H1 (cell line): ENCODE measurements at regions not wholly inside any gene's neighbourhood (a gene's known extent, or its start where the extent isn't known, plus 50 kb on each side); places are given as distances from the start of the nearest gene placed in this dataset.

ENCODE experiments used
- CTCF ChIA-PET: fragments of 300-600 bp; sonication (Branson Sonifier 250); formaldehyde crosslinking; loops from one replicate; lab custom pipeline; 2021; ENCODE audit not compliant: partially characterized antibody; lab: Charles Lee
- POLR2A ChIA-PET: fragments of 300-600 bp; sonication (Branson Sonifier 250); formaldehyde crosslinking; loops from one replicate; lab custom pipeline; 2021; ENCODE audit warnings: inconsistent platforms; ENCODE audit not compliant: partially characterized antibody; lab: Charles Lee
- DNase-seq, 2 experiments: peaks; one replicate each; pipeline versions ENCODE4 v3.0.0 to v3.0.0-alpha.2; 2010 to 2022; ENCODE audit warnings: low spot score in 2 of 2, low read depth in 1 of 2, mixed read lengths in 1 of 2
- FAIRE-seq: peaks from 2 replicates; lab custom pipeline; 2011; peaks lifted over from hg19 to GRCh38; lab: Jason Lieb, UNC
- H2AFZ ChIP-seq: 2 replicates; pipeline ENCODE4 v1.8.1; 2012; ENCODE audit warnings: low read length, inconsistent platforms
- H2AK5ac ChIP-seq: 2 replicates; pipeline ENCODE4 v1.6.1; 2013; ENCODE audit warnings: low read depth, low read length
- H2BK120ac ChIP-seq: replicated peaks from 2 replicates; pipeline ENCODE3; 2013; ENCODE audit warnings: low read depth, low read length, inconsistent platforms
- H2BK12ac ChIP-seq: 2 replicates; pipeline ENCODE4 v1.6.1; 2013; ENCODE audit warnings: low read depth, low read length
- H2BK15ac ChIP-seq: 2 replicates; pipeline ENCODE4 v1.6.1; 2013; ENCODE audit warnings: low read length
- H2BK20ac ChIP-seq: 2 replicates; pipeline ENCODE4 v1.6.1; 2013; ENCODE audit warnings: low read length
- H2BK5ac ChIP-seq: 2 replicates; pipeline ENCODE4 v1.6.1; 2013; ENCODE audit warnings: low read depth, low read length
- H3K14ac ChIP-seq: 2 replicates; pipeline ENCODE4 v1.6.1; 2013; ENCODE audit warnings: inconsistent platforms; ENCODE audit not compliant: insufficient read length
- H3K18ac ChIP-seq: 2 replicates; pipeline ENCODE4 v1.6.1; 2013; ENCODE audit warnings: low read length; ENCODE audit errors: extremely low read depth
- H3K23ac ChIP-seq: 2 replicates; pipeline ENCODE4 v1.6.1; 2013; ENCODE audit warnings: inconsistent platforms; ENCODE audit not compliant: insufficient read length
- H3K23me2 ChIP-seq: 2 replicates; pipeline ENCODE4 v1.6.1; 2013; ENCODE audit warnings: low read depth, low read length
- H3K27ac ChIP-seq: 2 replicates; pipeline ENCODE4 v1.6.1; 2011; ENCODE audit warnings: low read depth, low read length, inconsistent platforms
- H3K27me3 ChIP-seq, 4 experiments: replicated peaks in 1 of 4; 1 replicate in 1 of 4; 2 replicates in 3 of 4; pipeline versions ENCODE4 v1.6.1 to v1.8.1; 2011 to 2013; ENCODE audit warnings: low read length in 3 of 4, mild to moderate bottlenecking in 3 of 4, inconsistent platforms in 2 of 4, mixed read lengths in 2 of 4, moderate library complexity in 1 of 4; ENCODE audit not compliant: control insufficient read depth in 3 of 4, insufficient read depth in 3 of 4; ENCODE audit errors: extremely low read depth in 1 of 4
- H3K36me3 ChIP-seq, 4 experiments: 2 replicates each; pipeline versions ENCODE4 v1.6.1 to v1.8.1; 2011 to 2013; ENCODE audit warnings: mild to moderate bottlenecking in 4 of 4, low read length in 3 of 4, moderate library complexity in 2 of 4, control low read depth in 1 of 4, inconsistent platforms in 1 of 4; ENCODE audit not compliant: insufficient read depth in 4 of 4, control insufficient read depth in 2 of 4
- H3K4ac ChIP-seq: replicated peaks from 2 replicates; pipeline ENCODE3; 2013; ENCODE audit warnings: low read length, low read depth, mixed read lengths, inconsistent platforms; ENCODE audit not compliant: insufficient read length
- H3K4me1 ChIP-seq, 4 experiments: replicated peaks in 1 of 4; 1 replicate in 1 of 4; 2 replicates in 3 of 4; pipeline versions ENCODE4 v1.6.1 to v1.8.1; 2011 to 2013; ENCODE audit warnings: low read length in 3 of 4, inconsistent platforms in 2 of 4, mixed read lengths in 1 of 4; ENCODE audit not compliant: insufficient read depth in 4 of 4, control insufficient read depth in 3 of 4
- H3K4me2 ChIP-seq, 2 experiments: 2 replicates each; pipeline versions ENCODE4 v1.6.1 to v1.8.1; 2011 to 2013; ENCODE audit warnings: low read depth in 2 of 2, low read length in 2 of 2, control low read depth in 1 of 2, inconsistent platforms in 1 of 2, mild to moderate bottlenecking in 1 of 2; ENCODE audit not compliant: insufficient read depth in 1 of 2
- H3K4me3 ChIP-seq, 4 experiments: fragments of 200-600, 300-600 bp in 1 of 4; sonication (generic), shearing (Covaris generic), sonication (Bioruptor Twin) in 1 of 4; 2 replicates each; pipeline versions ENCODE4 v1.5.1 to v1.8.1; 2011 to 2016; ENCODE audit warnings: low read length in 4 of 4, low read depth in 3 of 4, control low read depth in 2 of 4, inconsistent platforms in 2 of 4, mild to moderate bottlenecking in 2 of 4, mixed read lengths in 1 of 4, moderate library complexity in 1 of 4; ENCODE audit not compliant: insufficient read depth in 2 of 4; ENCODE audit errors: extremely low read depth in 1 of 4
- H3K56ac ChIP-seq: replicated peaks from 2 replicates; pipeline ENCODE3; 2013; ENCODE audit warnings: low read depth, mild to moderate bottlenecking, mixed read lengths, low read length, inconsistent platforms; ENCODE audit not compliant: insufficient read length
- H3K79me1 ChIP-seq: 2 replicates; pipeline ENCODE4 v1.6.1; 2013; ENCODE audit warnings: low read depth, low read length, control low read depth
- H3K79me2 ChIP-seq, 2 experiments: 2 replicates each; pipeline versions ENCODE4 v1.6.1 to v1.8.1; 2012 to 2013; ENCODE audit warnings: low read length in 2 of 2, mild to moderate bottlenecking in 2 of 2, inconsistent platforms in 1 of 2; ENCODE audit not compliant: insufficient read depth in 2 of 2, control insufficient read depth in 1 of 2
- H3K9ac ChIP-seq, 4 experiments: replicated peaks in 1 of 4; 1 replicate in 1 of 4; 2 replicates in 3 of 4; pipeline versions ENCODE4 v1.6.1 to v1.8.1; 2011 to 2013; ENCODE audit warnings: low read depth in 3 of 4, low read length in 3 of 4, control low read depth in 2 of 4, mild to moderate bottlenecking in 2 of 4, moderate library complexity in 2 of 4, inconsistent platforms in 1 of 4; ENCODE audit errors: extremely low read depth in 1 of 4
- H3K9me3 ChIP-seq, 2 experiments: 2 replicates each; pipeline versions ENCODE4 v1.6.1 to v1.8.1; 2012 to 2013; ENCODE audit warnings: mild to moderate bottlenecking in 2 of 2, moderate library complexity in 2 of 2, control low read depth in 1 of 2, inconsistent platforms in 1 of 2, low read depth in 1 of 2, low read length in 1 of 2, mixed read lengths in 1 of 2; ENCODE audit not compliant: insufficient read depth in 2 of 2
- H4K20me1 ChIP-seq, 2 experiments: replicated peaks in 1 of 2; 2 replicates each; pipeline versions ENCODE3 to v1.8.1; 2011 to 2013; ENCODE audit warnings: inconsistent platforms in 2 of 2, low read length in 2 of 2, mild to moderate bottlenecking in 1 of 2; ENCODE audit not compliant: insufficient read depth in 2 of 2, control insufficient read depth in 1 of 2
- H4K5ac ChIP-seq: 2 replicates; pipeline ENCODE4 v1.6.1; 2013; ENCODE audit warnings: low read length, low read depth, mixed read lengths, inconsistent platforms; ENCODE audit not compliant: insufficient read length
- H4K8ac ChIP-seq: 2 replicates; pipeline ENCODE4 v1.8.0; 2013; ENCODE audit warnings: mild to moderate bottlenecking, moderate library complexity, low read length, inconsistent platforms; ENCODE audit not compliant: insufficient read depth; ENCODE audit errors: extremely low read depth
- H4K91ac ChIP-seq: replicated peaks from 2 replicates; pipeline ENCODE3; 2013; ENCODE audit warnings: low read length, mixed read lengths, inconsistent platforms; ENCODE audit not compliant: insufficient read length
- ATF2 ChIP-seq: IDR thresholded peaks from 2 replicates; pipeline ENCODE4 v1.6.1; 2012; ENCODE audit warnings: low read length, inconsistent platforms
- BRCA1 ChIP-seq: IDR thresholded peaks from 2 replicates; pipeline ENCODE4 v1.6.1; 2012; ENCODE audit warnings: low read depth, low read length, improper control_type of control experiment
- EP300 ChIP-seq, 2 experiments: IDR thresholded peaks; 1 replicate in 1 of 2; 2 replicates in 1 of 2; pipeline ENCODE4 v1.6.1; 2011 to 2012; ENCODE audit warnings: low read depth in 2 of 2, low read length in 2 of 2, mild to moderate bottlenecking in 2 of 2, borderline replicate concordance in 1 of 2, inconsistent platforms in 1 of 2, moderate library complexity in 1 of 2
- EZH2 ChIP-seq: fragments of 200-600 bp; sonication (generic); IDR thresholded peaks from 2 replicates; pipeline ENCODE4 v1.7.1; 2012; ENCODE audit warnings: low read depth, mild to moderate bottlenecking, moderate library complexity, low read length, inconsistent platforms; ENCODE audit not compliant: severe bottlenecking
- GTF2F1 ChIP-seq: IDR thresholded peaks from 2 replicates; pipeline ENCODE4 v1.6.1; 2012; ENCODE audit warnings: low read depth, low read length, improper control_type of control experiment, borderline replicate concordance
- HDAC6 ChIP-seq: IDR thresholded peaks from one replicate; pipeline ENCODE4 v1.7.1; 2012; ENCODE audit warnings: low read depth, mild to moderate bottlenecking, inconsistent platforms, low read length, moderate library complexity
- SP4 ChIP-seq: IDR thresholded peaks from 2 replicates; pipeline ENCODE4 v1.6.1; 2012; ENCODE audit warnings: low read length, inconsistent platforms
- TAF7 ChIP-seq: optimal IDR thresholded peaks from 2 replicates; pipeline ENCODE3; 2011; ENCODE audit warnings: low read depth, mild to moderate bottlenecking, inconsistent platforms, low read length, moderate library complexity, borderline replicate concordance
- WGBS, 2 experiments: shearing (Covaris generic) in 1 of 2; methylation state at CpG; one replicate each; pipeline versions ENCODE4 v1.1.6 to v1.1.7; 2013 to 2015; ENCODE audit warnings: low lambda C conversion rate in 2 of 2, mixed read lengths in 2 of 2, inconsistent platforms in 1 of 2, low coverage in 1 of 2, missing lambda C conversion rate in 1 of 2; ENCODE audit not compliant: insufficient replicate concordance in 2 of 2, insufficient coverage in 1 of 2, insufficient read length in 1 of 2; ENCODE audit errors: extremely low coverage in 1 of 2, missing lambda C conversion rate in 1 of 2; 5-methylcytosine and 5-hydroxymethylcytosine counted together
- TF ChIP-seq, protein P1 (sequence below): IDR thresholded peaks from 2 replicates; pipeline ENCODE4 v1.6.1; 2012; ENCODE audit warnings: inconsistent platforms

- Histone ChIP-seq H3K4me2 (no peak overlapping the region), H4K20me1 (no peaks in the 10 kb centered on the region), H3K4ac (no peak overlapping the region), H3K18ac (no peak overlapping the region), H2BK5ac (no peak overlapping the region), H4K91ac (no peak overlapping the region), H3K4me1 (no peaks in the 10 kb centered on the region), H2BK12ac (no peak overlapping the region), H3K36me3 (no peaks in the 10 kb centered on the region), H3K14ac (no peak overlapping the region), H2AK5ac (no peak overlapping the region), H3K79me2 (no peaks in the 10 kb centered on the region), H4K8ac (no peak overlapping the region), H3K4me3 (no peak overlapping the region), H3K27me3 (no peaks in the 10 kb centered on the region), H2AFZ (no peak overlapping the region), H3K56ac (no peak overlapping the region), H4K5ac (no peak overlapping the region), H3K23ac (no peak overlapping the region), H2BK120ac (no peak overlapping the region), H3K79me1 (no peaks in the 10 kb centered on the region), H2BK15ac (no peak overlapping the region), H2BK20ac (no peak overlapping the region), H3K9ac (no peak overlapping the region), H3K27ac (no peak overlapping the region), H3K23me2 (no peaks in the 10 kb centered on the region; the same call in 1 of the 2 replicates), H3K9me3 (no peaks in the 10 kb centered on the region)
- WGBS, 2 experiments: 91% methylated on average over 2 of the region's 2 CpGs; no CpG with 5 or more reads in 1 of the 2 experiments
- ChIA-PET CTCF (interaction anchor here (0.5 to 1.8 kb wide), 2 partner anchors 455 to 607 kb away, joined by 3 to 4 read pairs; no protein-coding TSS in a partner anchor), POLR2A (no interaction called here)
- DNase-seq (no peak), FAIRE-seq (no peak)
- TF ChIP-seq ATF2 (no peak), EP300 (IDR thresholded peaks at IDR 0.05; ENCODE audit: borderline replicate concordance in 1 of 2, low read depth in 2 of 2, low read length in 2 of 2) (no peak), EZH2 (no peak), TAF7 (no peak), SP4 (no peak), BRCA1 (no peak), HDAC6 (no peak), GTF2F1 (no peak)
- TF ChIP-seq, protein P1, sequence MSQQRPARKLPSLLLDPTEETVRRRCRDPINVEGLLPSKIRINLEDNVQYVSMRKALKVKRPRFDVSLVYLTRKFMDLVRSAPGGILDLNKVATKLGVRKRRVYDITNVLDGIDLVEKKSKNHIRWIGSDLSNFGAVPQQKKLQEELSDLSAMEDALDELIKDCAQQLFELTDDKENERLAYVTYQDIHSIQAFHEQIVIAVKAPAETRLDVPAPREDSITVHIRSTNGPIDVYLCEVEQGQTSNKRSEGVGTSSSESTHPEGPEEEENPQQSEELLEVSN: no peak
Observed at GRCh38 chr2:198874472-198874858, 583.3 kb downstream of the SATB2 start.
